Karpas-422 (cell line): ENCODE measurements at regions not wholly inside any gene's neighbourhood (a gene's known extent, or its start where the extent isn't known, plus 50 kb on each side); places are given as distances from the start of the nearest gene placed in this dataset.
"Not testable (repeated sequence)": the region's sequence is repeated elsewhere in the genome, so short reads cannot be mapped to it uniquely, and the experiment has no call there.

Experiments
- DNase-seq: peaks from one replicate; pipeline ENCODE4 v3.0.0-alpha.2; 2015
- H2AFZ ChIP-seq: fragments of 200-600 bp; sonication (generic); 2 replicates; pipeline ENCODE4 v1.6.1; 2014; ENCODE audit warnings: antibody characterized with exemption, low read length, mixed read lengths
- H3K27ac ChIP-seq: fragments of 200-600 bp; sonication (generic); 2 replicates; pipeline ENCODE4 v1.5.1; 2014; ENCODE audit warnings: mild to moderate bottlenecking, low read length, moderate library complexity
- H3K27me3 ChIP-seq: fragments of 200-600 bp; sonication (generic); 2 replicates; pipeline ENCODE4 v1.6.1; 2014; ENCODE audit warnings: low read length, mixed read lengths
- H3K36me3 ChIP-seq: fragments of 200-600 bp; sonication (generic); 2 replicates; pipeline ENCODE4 v1.6.1; 2014; ENCODE audit warnings: low read length, mixed read lengths; ENCODE audit not compliant: insufficient read depth
- H3K4me1 ChIP-seq: fragments of 200-600 bp; sonication (generic); 2 replicates; pipeline ENCODE4 v1.6.1; 2014; ENCODE audit warnings: mild to moderate bottlenecking, low read length, mixed read lengths
- H3K4me2 ChIP-seq: fragments of 200-600 bp; sonication (generic); 2 replicates; pipeline ENCODE4 v1.6.1; 2014; ENCODE audit warnings: low read length, low read depth, mild to moderate bottlenecking; ENCODE audit not compliant: poor library complexity, severe bottlenecking
- H3K4me3 ChIP-seq: fragments of 200-600 bp; sonication (generic); 2 replicates; pipeline ENCODE4 v1.5.1; 2014; ENCODE audit warnings: mild to moderate bottlenecking, antibody characterized with exemption, low read length, mixed read lengths
- H3K79me2 ChIP-seq: fragments of 200-600 bp; sonication (generic); 2 replicates; pipeline ENCODE4 v1.6.1; 2014; ENCODE audit warnings: mild to moderate bottlenecking, low read length, mixed read lengths
- H3K9ac ChIP-seq: fragments of 200-600 bp; sonication (generic); 2 replicates; pipeline ENCODE4 v1.6.0; 2014; ENCODE audit warnings: low read length
- H3K9me2 ChIP-seq: fragments of 200-600 bp; sonication (generic), shearing (Covaris generic); replicated peaks from 2 replicates; pipeline ENCODE4 v1.6.0; 2014; ENCODE audit warnings: mild to moderate bottlenecking, low read length, moderate library complexity; ENCODE audit not compliant: insufficient read depth
- H3K9me3 ChIP-seq: fragments of 300-700, 200-600 bp; sonication (generic); 2 replicates; pipeline ENCODE4 v1.6.1; 2014; ENCODE audit warnings: low read length, mixed read lengths
- H4K20me1 ChIP-seq: fragments of 200-600 bp; sonication (generic); 2 replicates; pipeline ENCODE4 v1.6.1; 2014; ENCODE audit warnings: mild to moderate bottlenecking, antibody characterized with exemption, low read length, low read depth; ENCODE audit not compliant: insufficient read depth

GRCh38 chr1:143625886-143626285 lies 345.9 kb downstream of the FAM72C start:
- Histone ChIP-seq H3K27ac (no peak overlapping the region), H3K9me3 (no peaks in the 10 kb centered on the region), H3K27me3 (no peaks in the 10 kb centered on the region), H3K36me3 (no peaks in the 10 kb centered on the region), H3K9me2 (no peaks in the 10 kb centered on the region), H3K79me2 (no peaks in the 10 kb centered on the region), H3K4me1 (no peaks in the 10 kb centered on the region), H3K4me3 (no peak overlapping the region), H4K20me1 (no peaks in the 10 kb centered on the region), H3K4me2 (no peak overlapping the region), H2AFZ (no peak overlapping the region), H3K9ac (no peak overlapping the region)
- no peak for DNase-seq

- Histone ChIP-seq H3K4me1 (no peaks in the 10 kb centered on the region), H3K79me2 (no peaks in the 10 kb centered on the region), H3K9ac (no peak overlapping the region), H3K4me3 (no peak overlapping the region), H3K27me3 (no peaks in the 10 kb centered on the region), H3K27ac (no peak overlapping the region), H3K4me2 (no peak overlapping the region), H3K9me2 (no peaks in the 10 kb centered on the region), H4K20me1 (no peaks in the 10 kb centered on the region), H3K36me3 (no peaks in the 10 kb centered on the region), H3K9me3 (no peaks in the 10 kb centered on the region), H2AFZ (no peak overlapping the region)
- DNase-seq, result no peak
Measured at GRCh38 chr1:143619851-143620250, 351.9 kb downstream of the FAM72C start.

- H3K9me3 ChIP-seq, result no peaks in the 10 kb centered on the region
- no peaks in the 10 kb centered on the region for H3K9me2 ChIP-seq
- no peaks in the 10 kb centered on the region for H3K79me2 ChIP-seq
- H3K4me3 ChIP-seq, result no peak overlapping the region
- H4K20me1 ChIP-seq, result no peaks in the 10 kb centered on the region
- H2AFZ ChIP-seq, result no peak overlapping the region
- peak; percentile 64 for DNase-seq
- H3K4me1 ChIP-seq, result no peaks in the 10 kb centered on the region
- H3K27ac ChIP-seq, result no peak overlapping the region
- no peaks in the 10 kb centered on the region for H3K36me3 ChIP-seq
- no peak overlapping the region for H3K4me2 ChIP-seq
- H3K27me3 ChIP-seq, result no peaks in the 10 kb centered on the region
- no peak overlapping the region for H3K9ac ChIP-seq
Measured at GRCh38 chr1:143611159-143611558, 360.6 kb downstream of the FAM72C start.

- Histone ChIP-seq H3K9me3 (no peaks in the 10 kb centered on the region), H3K9me2 (no peaks in the 10 kb centered on the region), H3K4me2 (no peak overlapping the region), H3K79me2 (no peaks in the 10 kb centered on the region), H2AFZ (no peak overlapping the region), H3K9ac (no peak overlapping the region), H3K27me3 (no peaks in the 10 kb centered on the region), H3K27ac (no peak overlapping the region), H3K4me3 (no peak overlapping the region), H3K4me1 (no peaks in the 10 kb centered on the region), H3K36me3 (no peaks in the 10 kb centered on the region), H4K20me1 (no peaks in the 10 kb centered on the region)
- no peak for DNase-seq
Measured at GRCh38 chr1:143610196-143610595, 361.6 kb downstream of the FAM72C start.

GRCh38 chr1:143604887-143605286 lies 366.9 kb downstream of the FAM72C start:
- H3K4me2 ChIP-seq, result no peak overlapping the region
- DNase-seq, result no peak
- no peaks in the 10 kb centered on the region for H3K36me3 ChIP-seq
- no peaks in the 10 kb centered on the region for H3K9me3 ChIP-seq
- H3K79me2 ChIP-seq, result no peaks in the 10 kb centered on the region
- H3K27me3 ChIP-seq, result no peaks in the 10 kb centered on the region
- H3K9me2 ChIP-seq, result no peaks in the 10 kb centered on the region
- H3K4me3 ChIP-seq, result no peak overlapping the region
- H3K9ac ChIP-seq, result no peak overlapping the region
- no peaks in the 10 kb centered on the region for H4K20me1 ChIP-seq
- no peak overlapping the region for H2AFZ ChIP-seq
- H3K4me1 ChIP-seq, result no peaks in the 10 kb centered on the region
- H3K27ac ChIP-seq, result no peak overlapping the region

GRCh38 chr1:143584508-143584907 lies 387.3 kb downstream of the FAM72C start:
- no peaks in the 10 kb centered on the region for H4K20me1 ChIP-seq
- no peak overlapping the region for H3K4me3 ChIP-seq
- H3K27ac ChIP-seq, result no peak overlapping the region
- no peak overlapping the region for H3K9ac ChIP-seq
- H3K4me2 ChIP-seq, result no peak overlapping the region
- no peaks in the 10 kb centered on the region for H3K36me3 ChIP-seq
- no peak for DNase-seq
- no peaks in the 10 kb centered on the region for H3K9me2 ChIP-seq
- no peak overlapping the region for H2AFZ ChIP-seq
- no peaks in the 10 kb centered on the region for H3K79me2 ChIP-seq
- H3K4me1 ChIP-seq, result no peaks in the 10 kb centered on the region
- H3K9me3 ChIP-seq, result no peaks in the 10 kb centered on the region
- no peaks in the 10 kb centered on the region for H3K27me3 ChIP-seq

- H3K36me3 ChIP-seq, result no peaks in the 10 kb centered on the region
- no peaks in the 10 kb centered on the region for H3K9me3 ChIP-seq
- H3K4me1 ChIP-seq, result no peaks in the 10 kb centered on the region
- no peak overlapping the region for H3K4me3 ChIP-seq
- no peak overlapping the region for H2AFZ ChIP-seq
- no peak overlapping the region for H3K4me2 ChIP-seq
- no peak overlapping the region for H3K27ac ChIP-seq
- H3K9ac ChIP-seq, result no peak overlapping the region
- no peaks in the 10 kb centered on the region for H4K20me1 ChIP-seq
- H3K79me2 ChIP-seq, result no peaks in the 10 kb centered on the region
- H3K9me2 ChIP-seq, result no peaks in the 10 kb centered on the region
- H3K27me3 ChIP-seq, result no peaks in the 10 kb centered on the region
- no peak for DNase-seq
Measured at GRCh38 chr1:143574891-143575520, 396.8 kb downstream of the FAM72C start.

- not testable (repeated sequence) for H3K9me3 ChIP-seq, H3K79me2 ChIP-seq, H3K36me3 ChIP-seq, H3K27ac ChIP-seq, H2AFZ ChIP-seq, H3K4me1 ChIP-seq, DNase-seq, H3K9me2 ChIP-seq, H4K20me1 ChIP-seq, H3K4me3 ChIP-seq, H3K9ac ChIP-seq, H3K4me2 ChIP-seq, H3K27me3 ChIP-seq
Measured at GRCh38 chr1:143572661-143573060, 399.1 kb downstream of the FAM72C start.

GRCh38 chr1:143563761-143564160 lies 408.0 kb downstream of the FAM72C start:
- not testable (repeated sequence) for H3K9me3 ChIP-seq, H3K27me3 ChIP-seq, H3K4me1 ChIP-seq, H3K4me2 ChIP-seq, H3K27ac ChIP-seq, H4K20me1 ChIP-seq, DNase-seq, H2AFZ ChIP-seq, H3K4me3 ChIP-seq, H3K36me3 ChIP-seq, H3K9me2 ChIP-seq, H3K79me2 ChIP-seq, H3K9ac ChIP-seq
